NCI-H1105 treated with DMSO at 0.1 percent for 48 hours (cell line): ENCODE measurements at regions not wholly inside any gene's neighbourhood (a gene's known extent, or its start where the extent isn't known, plus 50 kb on each side); places are given as distances from the start of the nearest gene placed in this dataset.

Source experiments
- DNase-seq: peaks from one replicate; lab custom pipeline; 2025; lab: John Stamatoyannopoulos, UW

GRCh38 chr5:136694258-136694657 is 328.9 kb upstream of the TRPC7 start:
- DNase-seq = no peak

- DNase-seq = no peak
Measured at GRCh38 chr5:136689552-136689951, 324.2 kb upstream of the TRPC7 start.

GRCh38 chr5:136686192-136686872 is 321.0 kb upstream of the TRPC7 start:
- DNase-seq = no peak

- DNase-seq = no peak
Measured at GRCh38 chr5:136682986-136683385, 317.6 kb upstream of the TRPC7 start.

- DNase-seq = no peak
Measured at GRCh38 chr5:136679233-136679632, 313.9 kb upstream of the TRPC7 start.

- no peak for DNase-seq
Measured at GRCh38 chr5:136677217-136677616, 311.9 kb upstream of the TRPC7 start.

GRCh38 chr5:136676685-136677084 is 311.3 kb upstream of the TRPC7 start:
- DNase-seq = no peak

- DNase-seq = no peak
Measured at GRCh38 chr5:136675769-136676168, 310.4 kb upstream of the TRPC7 start.

- no peak for DNase-seq
Measured at GRCh38 chr5:136674178-136674577, 308.8 kb upstream of the TRPC7 start.

GRCh38 chr5:136667789-136668188 is 302.4 kb upstream of the TRPC7 start:
- DNase-seq = no peak

- no peak for DNase-seq
Measured at GRCh38 chr5:136666970-136667620, 301.8 kb upstream of the TRPC7 start.

- no peak for DNase-seq
Measured at GRCh38 chr5:136665331-136665730, 300.0 kb upstream of the TRPC7 start.

GRCh38 chr5:136661026-136661425 is 295.7 kb upstream of the TRPC7 start:
- DNase-seq = no peak

GRCh38 chr5:136656811-136657210 is 291.5 kb upstream of the TRPC7 start:
- no peak for DNase-seq

GRCh38 chr5:136655468-136655867 is 290.1 kb upstream of the TRPC7 start:
- DNase-seq = no peak

- no peak for DNase-seq
Measured at GRCh38 chr5:136646915-136647314, 281.6 kb upstream of the TRPC7 start.

GRCh38 chr5:136642976-136643375 is 277.6 kb upstream of the TRPC7 start:
- DNase-seq = no peak

- DNase-seq = no peak
Measured at GRCh38 chr5:136639616-136640015, 274.3 kb upstream of the TRPC7 start.

- no peak for DNase-seq
Measured at GRCh38 chr5:136638084-136638483, 272.7 kb upstream of the TRPC7 start.

- DNase-seq = no peak
Measured at GRCh38 chr5:136636001-136636400, 270.7 kb upstream of the TRPC7 start.

- DNase-seq = no peak
Measured at GRCh38 chr5:136631186-136631585, 265.8 kb upstream of the TRPC7 start.

- no peak for DNase-seq
Measured at GRCh38 chr5:136629125-136629792, 263.9 kb upstream of the TRPC7 start.

- DNase-seq = no peak
Measured at GRCh38 chr5:136626531-136626930, 261.2 kb upstream of the TRPC7 start.
